ENCODE measurements at regions not wholly inside any gene's neighbourhood (a gene's known extent, or its start where the extent isn't known, plus 50 kb on each side); places are given as distances from the start of the nearest gene placed in this dataset.

DNA sequence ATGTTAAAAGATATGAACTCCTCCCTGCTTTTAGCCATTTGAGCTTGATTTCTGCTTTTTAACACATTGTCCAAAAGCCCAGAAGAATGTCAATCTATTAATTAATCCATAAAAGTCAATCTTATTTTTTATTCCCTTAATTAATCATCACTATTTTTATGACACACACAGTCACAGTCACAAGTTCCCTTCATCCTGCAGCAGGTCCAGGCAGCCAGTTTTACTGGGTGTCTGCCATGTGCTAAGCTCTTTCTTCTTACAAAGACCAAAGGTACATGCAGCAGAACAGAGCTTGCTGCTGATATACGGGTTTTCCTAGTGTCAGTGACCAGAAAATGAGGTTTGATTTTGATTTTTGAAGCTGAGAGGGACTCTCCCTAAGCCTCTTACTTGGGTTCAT is 53.3 kb upstream of the SLC22A23 start:
- 0 out of 2 replicates have a peak overlapping the region, but pooled peaks have one; percentile 14 for H3K27ac ChIP-seq
- TF ChIP-seq, protein P1, sequence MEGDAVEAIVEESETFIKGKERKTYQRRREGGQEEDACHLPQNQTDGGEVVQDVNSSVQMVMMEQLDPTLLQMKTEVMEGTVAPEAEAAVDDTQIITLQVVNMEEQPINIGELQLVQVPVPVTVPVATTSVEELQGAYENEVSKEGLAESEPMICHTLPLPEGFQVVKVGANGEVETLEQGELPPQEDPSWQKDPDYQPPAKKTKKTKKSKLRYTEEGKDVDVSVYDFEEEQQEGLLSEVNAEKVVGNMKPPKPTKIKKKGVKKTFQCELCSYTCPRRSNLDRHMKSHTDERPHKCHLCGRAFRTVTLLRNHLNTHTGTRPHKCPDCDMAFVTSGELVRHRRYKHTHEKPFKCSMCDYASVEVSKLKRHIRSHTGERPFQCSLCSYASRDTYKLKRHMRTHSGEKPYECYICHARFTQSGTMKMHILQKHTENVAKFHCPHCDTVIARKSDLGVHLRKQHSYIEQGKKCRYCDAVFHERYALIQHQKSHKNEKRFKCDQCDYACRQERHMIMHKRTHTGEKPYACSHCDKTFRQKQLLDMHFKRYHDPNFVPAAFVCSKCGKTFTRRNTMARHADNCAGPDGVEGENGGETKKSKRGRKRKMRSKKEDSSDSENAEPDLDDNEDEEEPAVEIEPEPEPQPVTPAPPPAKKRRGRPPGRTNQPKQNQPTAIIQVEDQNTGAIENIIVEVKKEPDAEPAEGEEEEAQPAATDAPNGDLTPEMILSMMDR (conservative IDR thresholded peaks at IDR 0.05), result no peak

DNA sequence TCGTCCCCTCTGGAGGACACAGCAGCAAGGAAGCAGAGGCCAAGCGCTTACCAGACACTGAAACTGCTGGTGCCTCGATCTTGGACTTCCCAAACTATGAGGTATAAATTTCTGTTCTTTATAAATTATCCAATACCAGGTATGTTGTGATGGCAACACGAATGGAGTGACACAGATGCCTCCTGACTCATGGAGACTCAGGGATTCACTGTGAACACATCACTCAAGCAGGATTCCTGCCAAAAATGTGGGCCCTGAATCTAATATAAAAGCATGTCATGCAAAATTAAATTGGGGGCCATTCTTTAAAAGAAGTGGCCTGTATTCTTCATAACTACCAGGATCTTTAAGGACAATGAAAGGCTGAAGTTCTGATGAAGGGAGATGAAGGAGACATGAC is 52.5 kb upstream of the SLC22A23 start:
- TF ChIP-seq, protein P1 (conservative IDR thresholded peaks at IDR 0.05), result no peak
- no peak overlapping the region for H3K27ac ChIP-seq

- H3K27ac ChIP-seq, result peak overlapping the region; percentile 38
- TF ChIP-seq, protein P1 (conservative IDR thresholded peaks at IDR 0.05), result no peak
These were observed 50.0 kb upstream of the SLC22A23 start for GRCh38 chr6:3506751-3507383.
